HG02938 (cell line): ENCODE measurements at regions not wholly inside any gene's neighbourhood (a gene's known extent, or its start where the extent isn't known, plus 50 kb on each side); places are given as distances from the start of the nearest gene placed in this dataset.
A peak's percentile ranks its signal among the peaks of the same experiment; 100 is the strongest.

Experiments used
- ATAC-seq: cut with Tn5 transposase; IDR thresholded peaks from one replicate; pipeline ENCODE4 v1.9.1; 2021; ENCODE audit warnings: mild to moderate bottlenecking, moderate library complexity; ENCODE audit not compliant: unreplicated experiment

GRCh38 chr5:168042284-168043068 is 249.0 kb upstream of the WWC1 start:
- ATAC-seq = no peak

GRCh38 chr5:168046163-168046562 is 245.3 kb upstream of the WWC1 start:
- no peak for ATAC-seq

GRCh38 chr5:168047043-168047668 is 244.3 kb upstream of the WWC1 start:
- peak; percentile 54 for ATAC-seq

- no peak for ATAC-seq
Observed at GRCh38 chr5:168047669-168048111, 243.8 kb upstream of the WWC1 start.

- no peak for ATAC-seq
Observed at GRCh38 chr5:168048486-168048885, 243.0 kb upstream of the WWC1 start.

- ATAC-seq = no peak
Observed at GRCh38 chr5:168052686-168053085, 238.8 kb upstream of the WWC1 start.

GRCh38 chr5:168054091-168054490 is 237.4 kb upstream of the WWC1 start:
- no peak for ATAC-seq

- no peak for ATAC-seq
Observed at GRCh38 chr5:168055141-168055683, 236.2 kb upstream of the WWC1 start.

- ATAC-seq = no peak
Observed at GRCh38 chr5:168055961-168056360, 235.5 kb upstream of the WWC1 start.

GRCh38 chr5:168056499-168057182 is 234.8 kb upstream of the WWC1 start:
- ATAC-seq = no peak

- no peak for ATAC-seq
Observed at GRCh38 chr5:168057905-168058304, 233.5 kb upstream of the WWC1 start.

- no peak for ATAC-seq
Observed at GRCh38 chr5:168059131-168059530, 232.3 kb upstream of the WWC1 start.

GRCh38 chr5:168062239-168062638 is 229.2 kb upstream of the WWC1 start:
- ATAC-seq = no peak

- no peak for ATAC-seq
Observed at GRCh38 chr5:168064457-168064856, 227.0 kb upstream of the WWC1 start.

GRCh38 chr5:168064933-168065622 is 226.4 kb upstream of the WWC1 start:
- no peak for ATAC-seq

- no peak for ATAC-seq
Observed at GRCh38 chr5:168066536-168067208, 224.8 kb upstream of the WWC1 start.

- no peak for ATAC-seq
Observed at GRCh38 chr5:168070761-168071160, 220.7 kb upstream of the WWC1 start.

GRCh38 chr5:168072665-168073064 is 218.8 kb upstream of the WWC1 start:
- no peak for ATAC-seq

- ATAC-seq = no peak
Observed at GRCh38 chr5:168073311-168073710, 218.1 kb upstream of the WWC1 start.

- no peak for ATAC-seq
Observed at GRCh38 chr5:168073991-168074800, 217.2 kb upstream of the WWC1 start.
